ENCODE measurements at regions not wholly inside any gene's neighbourhood (a gene's known extent, or its start where the extent isn't known, plus 50 kb on each side); places are given as distances from the start of the nearest gene placed in this dataset.

DNA sequence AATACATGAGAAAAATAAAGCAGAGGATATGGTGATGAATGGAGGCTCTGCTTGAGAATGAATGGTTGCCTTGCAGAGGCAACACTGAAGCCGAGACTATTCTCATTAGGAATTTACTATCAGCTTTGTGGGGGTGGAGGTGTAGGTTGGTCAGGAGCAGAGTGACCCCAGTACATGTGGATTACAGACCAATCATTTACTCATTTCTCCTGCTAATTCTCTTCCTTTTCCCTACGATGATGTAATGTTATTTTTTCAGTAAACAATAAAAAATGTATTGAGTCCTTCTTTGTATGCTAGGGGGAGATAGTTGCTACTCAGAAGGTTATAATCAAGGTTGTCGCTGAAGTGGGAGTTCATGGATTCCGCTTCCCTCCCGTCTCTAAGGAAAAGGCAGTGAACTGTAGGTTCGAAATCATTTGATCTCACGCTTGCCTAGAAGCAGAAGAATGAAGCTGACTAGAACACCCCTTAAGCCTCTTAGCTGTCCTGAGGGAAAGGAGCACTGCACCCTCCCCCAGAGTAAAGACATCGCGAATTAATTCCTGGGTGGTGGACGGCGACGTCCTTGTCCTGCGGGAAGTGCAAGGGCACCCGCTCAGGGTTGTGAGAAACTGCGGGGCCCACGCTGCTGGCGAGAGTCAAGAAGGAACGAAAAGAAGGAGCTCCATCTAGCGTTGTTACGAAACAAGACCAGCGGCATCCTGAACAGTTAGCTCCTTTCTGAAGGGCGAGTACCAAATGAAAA lies 213.2 kb upstream of the PFN2 start (continued):
- TF ChIP-seq ZFP1 (CRISPR knock-in tag; IDR thresholded peaks at IDR 0.05) (no peak), SPI1 (IDR thresholded peaks at IDR 0.05; ENCODE audit: borderline replicate concordance, low read depth, low read length) (no peak), ZNF436 (CRISPR knock-in tag; IDR thresholded peaks at IDR 0.05) (no peak), ZNF77 (CRISPR knock-in tag; IDR thresholded peaks at IDR 0.05) (no peak), SIN3A (IDR thresholded peaks at IDR 0.05; ENCODE audit: borderline replicate concordance in 2 of 2, control insufficient read depth in 1 of 2, low read depth in 2 of 2, low read length in 2 of 2) (no peak), KLF16 (IDR thresholded peaks at IDR 0.05) (no peak), SMARCA4 (IDR thresholded peaks at IDR 0.05) (no peak), NFIX (CRISPR knock-in tag; IDR thresholded peaks at IDR 0.05; ENCODE audit: low read depth) (no peak), IRF2 (CRISPR knock-in tag; IDR thresholded peaks at IDR 0.05) (no peak), SMAD3 (CRISPR knock-in tag; conservative IDR thresholded peaks at IDR 0.05) (0 out of 2 replicates have a peak, but pooled peaks have one; percentile 25), CTBP1 (IDR thresholded peaks at IDR 0.05; ENCODE audit: borderline replicate concordance) (peak; percentile 47; the same call in 1 of the 2 replicates), EWSR1 (IDR thresholded peaks at IDR 0.05; ENCODE audit: borderline replicate concordance, low read depth, partially characterized antibody) (no peak), ZNF57 (CRISPR knock-in tag; IDR thresholded peaks at IDR 0.05) (no peak), RAD21 (CRISPR knock-in tag; conservative IDR thresholded peaks at IDR 0.05 in 1 of 2, IDR thresholded peaks at IDR 0.05 in 1 of 2) (peak; percentile 74 to 82), HEY1 (CRISPR knock-in tag; IDR thresholded peaks at IDR 0.05; ENCODE audit: borderline replicate concordance) (no peak), GTF2A2 (tag; IDR thresholded peaks at IDR 0.05) (no peak), KDM2B (CRISPR knock-in tag; IDR thresholded peaks at IDR 0.05) (no peak), GABPA (tag; conservative IDR thresholded peaks at IDR 0.05; ENCODE audit: low read depth) (no peak), TBL1XR1 (IDR thresholded peaks at IDR 0.05; ENCODE audit: low read length in 2 of 2) (no peak), ZNF408 (CRISPR knock-in tag; IDR thresholded peaks at IDR 0.05; ENCODE audit: low read depth) (no peak), BMI1 (IDR thresholded peaks at IDR 0.05; ENCODE audit: low read length) (no peak)
- TF ChIP-seq, protein P1, sequence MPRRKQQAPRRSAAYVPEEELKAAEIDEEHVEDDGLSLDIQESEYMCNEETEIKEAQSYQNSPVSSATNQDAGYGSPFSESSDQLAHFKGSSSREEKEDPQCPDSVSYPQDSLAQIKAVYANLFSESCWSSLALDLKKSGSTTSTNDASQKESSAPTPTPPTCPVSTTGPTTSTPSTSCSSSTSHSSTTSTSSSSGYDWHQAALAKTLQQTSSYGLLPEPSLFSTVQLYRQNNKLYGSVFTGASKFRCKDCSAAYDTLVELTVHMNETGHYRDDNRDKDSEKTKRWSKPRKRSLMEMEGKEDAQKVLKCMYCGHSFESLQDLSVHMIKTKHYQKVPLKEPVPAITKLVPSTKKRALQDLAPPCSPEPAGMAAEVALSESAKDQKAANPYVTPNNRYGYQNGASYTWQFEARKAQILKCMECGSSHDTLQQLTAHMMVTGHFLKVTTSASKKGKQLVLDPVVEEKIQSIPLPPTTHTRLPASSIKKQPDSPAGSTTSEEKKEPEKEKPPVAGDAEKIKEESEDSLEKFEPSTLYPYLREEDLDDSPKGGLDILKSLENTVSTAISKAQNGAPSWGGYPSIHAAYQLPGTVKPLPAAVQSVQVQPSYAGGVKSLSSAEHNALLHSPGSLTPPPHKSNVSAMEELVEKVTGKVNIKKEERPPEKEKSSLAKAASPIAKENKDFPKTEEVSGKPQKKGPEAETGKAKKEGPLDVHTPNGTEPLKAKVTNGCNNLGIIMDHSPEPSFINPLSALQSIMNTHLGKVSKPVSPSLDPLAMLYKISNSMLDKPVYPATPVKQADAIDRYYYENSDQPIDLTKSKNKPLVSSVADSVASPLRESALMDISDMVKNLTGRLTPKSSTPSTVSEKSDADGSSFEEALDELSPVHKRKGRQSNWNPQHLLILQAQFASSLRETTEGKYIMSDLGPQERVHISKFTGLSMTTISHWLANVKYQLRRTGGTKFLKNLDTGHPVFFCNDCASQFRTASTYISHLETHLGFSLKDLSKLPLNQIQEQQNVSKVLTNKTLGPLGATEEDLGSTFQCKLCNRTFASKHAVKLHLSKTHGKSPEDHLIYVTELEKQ (CRISPR knock-in tag; IDR thresholded peaks at IDR 0.05) = no peak
- TF ChIP-seq, protein P2, sequence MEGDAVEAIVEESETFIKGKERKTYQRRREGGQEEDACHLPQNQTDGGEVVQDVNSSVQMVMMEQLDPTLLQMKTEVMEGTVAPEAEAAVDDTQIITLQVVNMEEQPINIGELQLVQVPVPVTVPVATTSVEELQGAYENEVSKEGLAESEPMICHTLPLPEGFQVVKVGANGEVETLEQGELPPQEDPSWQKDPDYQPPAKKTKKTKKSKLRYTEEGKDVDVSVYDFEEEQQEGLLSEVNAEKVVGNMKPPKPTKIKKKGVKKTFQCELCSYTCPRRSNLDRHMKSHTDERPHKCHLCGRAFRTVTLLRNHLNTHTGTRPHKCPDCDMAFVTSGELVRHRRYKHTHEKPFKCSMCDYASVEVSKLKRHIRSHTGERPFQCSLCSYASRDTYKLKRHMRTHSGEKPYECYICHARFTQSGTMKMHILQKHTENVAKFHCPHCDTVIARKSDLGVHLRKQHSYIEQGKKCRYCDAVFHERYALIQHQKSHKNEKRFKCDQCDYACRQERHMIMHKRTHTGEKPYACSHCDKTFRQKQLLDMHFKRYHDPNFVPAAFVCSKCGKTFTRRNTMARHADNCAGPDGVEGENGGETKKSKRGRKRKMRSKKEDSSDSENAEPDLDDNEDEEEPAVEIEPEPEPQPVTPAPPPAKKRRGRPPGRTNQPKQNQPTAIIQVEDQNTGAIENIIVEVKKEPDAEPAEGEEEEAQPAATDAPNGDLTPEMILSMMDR (IDR thresholded peaks at IDR 0.05 in 2 of 3, conservative IDR thresholded peaks at IDR 0.05 in 1 of 3; ENCODE audit: insufficient read depth in 2 of 3, low read depth in 1 of 3, low read length in 3 of 3) = peak; percentile 72 to 79 (median 75)
